Endodermal cell (in vitro differentiated cells): ENCODE measurements at regions not wholly inside any gene's neighbourhood (a gene's known extent, or its start where the extent isn't known, plus 50 kb on each side); places are given as distances from the start of the nearest gene placed in this dataset.

ENCODE experiments used
- DNase-seq: peaks from one replicate; pipeline ENCODE4 v3.0.0-alpha.2; 2017
- H3K27ac ChIP-seq: 2 replicates; pipeline ENCODE4 v1.5.1; 2013; ENCODE audit warnings: mild to moderate bottlenecking, low read depth, low read length, moderate library complexity
- H3K27me3 ChIP-seq: 2 replicates; pipeline ENCODE4 v1.6.1; 2013; ENCODE audit warnings: mild to moderate bottlenecking, low read length, moderate library complexity; ENCODE audit not compliant: insufficient read depth, control insufficient read depth, poor library complexity, severe bottlenecking
- H3K36me3 ChIP-seq: 2 replicates; pipeline ENCODE4 v1.7.0; 2013; ENCODE audit warnings: mild to moderate bottlenecking, low read length, moderate library complexity; ENCODE audit not compliant: control insufficient read depth, insufficient read depth
- H3K4me1 ChIP-seq: one replicate; pipeline ENCODE4 v1.7.0; 2013; ENCODE audit warnings: low read length; ENCODE audit not compliant: control insufficient read depth, insufficient read depth
- H3K4me3 ChIP-seq: 2 replicates; pipeline ENCODE4 v1.5.1; 2013; ENCODE audit warnings: mild to moderate bottlenecking, low read length, moderate library complexity
- H3K9ac ChIP-seq: 2 replicates; pipeline ENCODE4 v1.6.1; 2013; ENCODE audit warnings: mild to moderate bottlenecking, low read length, moderate library complexity; ENCODE audit not compliant: poor library complexity, severe bottlenecking; ENCODE audit errors: extremely low read depth
- H3K9me3 ChIP-seq: 2 replicates; pipeline ENCODE4 v1.6.1; 2013; ENCODE audit warnings: mild to moderate bottlenecking, low read length, moderate library complexity; ENCODE audit not compliant: control insufficient read depth
- H3K27ac Mint-ChIP-seq: 2 replicates; pipeline ENCODE4 v1.8.0; 2020; ENCODE audit warnings: mixed read lengths
- H3K27me3 Mint-ChIP-seq: 2 replicates; pipeline ENCODE4 v1.8.0; 2021; ENCODE audit warnings: mild to moderate bottlenecking, mixed read lengths; ENCODE audit not compliant: insufficient read depth
- H3K36me3 Mint-ChIP-seq: 2 replicates; pipeline ENCODE4 v1.8.0; 2020; ENCODE audit warnings: low read depth, mixed read lengths
- H3K4me1 Mint-ChIP-seq: 2 replicates; pipeline ENCODE4 v1.8.0; 2020; ENCODE audit warnings: mixed read lengths
- H3K4me3 Mint-ChIP-seq: 2 replicates; pipeline ENCODE4 v1.8.0; 2020; ENCODE audit warnings: mild to moderate bottlenecking, moderate library complexity, mixed read lengths
- H3K9me3 Mint-ChIP-seq: 2 replicates; pipeline ENCODE4 v1.8.0; 2020; ENCODE audit warnings: mild to moderate bottlenecking, mixed read lengths
- CTCF ChIP-seq: fragments of 200-600 bp; sonication (generic); conservative IDR thresholded peaks from 2 replicates; pipeline ENCODE4 v1.5.0; 2021; ENCODE audit warnings: antibody characterized with exemption, mild to moderate bottlenecking
- WGBS, 2 experiments: methylation state at CpG; one replicate each; pipeline versions ENCODE4 v1.1.5 to v1.1.7; 2013; ENCODE audit warnings: missing lambda C conversion rate in 2 of 2, mixed read lengths in 1 of 2; ENCODE audit not compliant: insufficient coverage in 1 of 2, insufficient read length in 1 of 2; 5-methylcytosine and 5-hydroxymethylcytosine counted together

- no peak overlapping the region for H3K27ac Mint-ChIP-seq
- no peaks in the 10 kb centered on the region for H3K4me1 ChIP-seq
- no peak overlapping the region for H3K9ac ChIP-seq
- no peak for TF ChIP-seq CTCF
- H3K36me3 ChIP-seq, result no peaks in the 10 kb centered on the region
- no peaks in the 10 kb centered on the region for H3K9me3 Mint-ChIP-seq
- WGBS, 2 experiments, result 92 to 100% methylated on average over 3 to 7 of the region's 7 CpGs
- peaks cover 4% of the 10 kb centered on the region for H3K4me1 Mint-ChIP-seq
- DNase-seq, result no peak
- H3K36me3 Mint-ChIP-seq, result no peaks in the 10 kb centered on the region
- no peak overlapping the region for H3K27ac ChIP-seq
- no peaks in the 10 kb centered on the region for H3K27me3 Mint-ChIP-seq
- H3K9me3 ChIP-seq, result no peaks in the 10 kb centered on the region
- no peak overlapping the region for H3K4me3 ChIP-seq
- H3K27me3 ChIP-seq, result no peaks in the 10 kb centered on the region
- no peak overlapping the region for H3K4me3 Mint-ChIP-seq
Observed at GRCh38 chr22:26884921-26885320, 227.5 kb downstream of the MIAT start.

- Histone ChIP-seq H3K4me3 (no peak overlapping the region), H3K27ac (no peak overlapping the region), H3K4me1 (peaks cover 3% of the 10 kb centered on the region), H3K27me3 (no peaks in the 10 kb centered on the region), H3K9me3 (no peaks in the 10 kb centered on the region), H3K36me3 (no peaks in the 10 kb centered on the region), H3K9ac (no peak overlapping the region)
- Mint-ChIP-seq H3K9me3 (no peaks in the 10 kb centered on the region), H3K27ac (no peak overlapping the region), H3K4me3 (no peak overlapping the region), H3K4me1 (peaks cover 6% of the 10 kb centered on the region), H3K27me3 (no peaks in the 10 kb centered on the region), H3K36me3 (no peaks in the 10 kb centered on the region)
- 38 to 67% methylated on average over 1 to 2 of the region's 2 CpGs for WGBS, 2 experiments
- no peak for TF ChIP-seq CTCF
- DNase-seq, result no peak
Observed at GRCh38 chr22:26885441-26886261, 228.3 kb downstream of the MIAT start.

- H3K36me3 ChIP-seq, result no peaks in the 10 kb centered on the region
- Mint-ChIP-seq H3K9me3 (no peaks in the 10 kb centered on the region), H3K36me3 (no peaks in the 10 kb centered on the region), H3K27ac (no peak overlapping the region), H3K4me1 (peaks cover 22% of the 10 kb centered on the region), H3K4me3 (no peak overlapping the region), H3K27me3 (no peaks in the 10 kb centered on the region)
- H3K27ac ChIP-seq, result peak overlapping the region; percentile 83
- no peak overlapping the region for H3K4me3 ChIP-seq
- peaks cover 8% of the 10 kb centered on the region for H3K4me1 ChIP-seq
- no peak for DNase-seq
- no peak for TF ChIP-seq CTCF
- no peaks in the 10 kb centered on the region for H3K27me3 ChIP-seq
- H3K9me3 ChIP-seq, result no peaks in the 10 kb centered on the region
- WGBS, 2 experiments, result 77 to 82% methylated on average over 6 of the region's 6 CpGs
- no peak overlapping the region for H3K9ac ChIP-seq
Observed at GRCh38 chr22:26887456-26887855, 230.1 kb downstream of the MIAT start.
